ENCODE measurements at regions not wholly inside any gene's neighbourhood (a gene's known extent, or its start where the extent isn't known, plus 50 kb on each side); places are given as distances from the start of the nearest gene placed in this dataset.

GRCh38 chr4:130368668-130369067 lies 1272.7 kb downstream of the C4orf33 start:
- no peak overlapping the region for H3K4me3 ChIP-seq (ENCODE audit: low read depth, low read length)
- no peak for DNase-seq (ENCODE audit: low read depth)
- no peak for TF ChIP-seq CTCF (conservative IDR thresholded peaks at IDR 0.05; ENCODE audit: low read depth, low read length)

GRCh38 chr4:130393231-130393630 lies 1297.3 kb downstream of the C4orf33 start:
- no peak for TF ChIP-seq CTCF (conservative IDR thresholded peaks at IDR 0.05; ENCODE audit: low read depth, low read length)
- DNase-seq (ENCODE audit: low read depth), result no peak
- no peak overlapping the region for H3K4me3 ChIP-seq (ENCODE audit: low read depth, low read length)

GRCh38 chr4:130393642-130394041 lies 1297.7 kb downstream of the C4orf33 start:
- no peak for TF ChIP-seq CTCF (conservative IDR thresholded peaks at IDR 0.05; ENCODE audit: low read depth, low read length)
- H3K4me3 ChIP-seq (ENCODE audit: low read depth, low read length), result no peak overlapping the region
- peak; percentile 91 for DNase-seq (ENCODE audit: low read depth)

GRCh38 chr4:130395871-130396270 lies 1299.9 kb downstream of the C4orf33 start:
- no peak for TF ChIP-seq CTCF (conservative IDR thresholded peaks at IDR 0.05; ENCODE audit: low read depth, low read length)
- no peak overlapping the region for H3K4me3 ChIP-seq (ENCODE audit: low read depth, low read length)
- DNase-seq (ENCODE audit: low read depth), result peak; percentile 90

- TF ChIP-seq CTCF (conservative IDR thresholded peaks at IDR 0.05; ENCODE audit: low read depth, low read length), result no peak
- H3K4me3 ChIP-seq (ENCODE audit: low read depth, low read length), result no peak overlapping the region
- no peak for DNase-seq (ENCODE audit: low read depth)
Measured at GRCh38 chr4:130403221-130403620, 1307.3 kb downstream of the C4orf33 start.

- no peak for TF ChIP-seq CTCF (conservative IDR thresholded peaks at IDR 0.05; ENCODE audit: low read depth, low read length)
- DNase-seq (ENCODE audit: low read depth), result no peak
- no peak overlapping the region for H3K4me3 ChIP-seq (ENCODE audit: low read depth, low read length)
Measured at GRCh38 chr4:130416228-130416627, 1320.3 kb downstream of the C4orf33 start.

GRCh38 chr4:130419211-130419975 lies 1323.4 kb downstream of the C4orf33 start:
- H3K4me3 ChIP-seq (ENCODE audit: low read depth, low read length), result no peak overlapping the region
- DNase-seq (ENCODE audit: low read depth), result peak; percentile 64
- TF ChIP-seq CTCF (conservative IDR thresholded peaks at IDR 0.05; ENCODE audit: low read depth, low read length), result no peak

All from choroid plexus epithelial cell (primary cell).